Retinal pigment epithelial cell (primary cell): ENCODE measurements at regions not wholly inside any gene's neighbourhood (a gene's known extent, or its start where the extent isn't known, plus 50 kb on each side); places are given as distances from the start of the nearest gene placed in this dataset.

Experiments used
- DNase-seq: peaks from one replicate; pipeline ENCODE4 v3.0.0-alpha.2; 2010; ENCODE audit warnings: low read depth
- H3K4me3 ChIP-seq: 2 replicates; pipeline ENCODE4 v1.5.1; 2011; ENCODE audit warnings: mild to moderate bottlenecking, low read length, control low read depth, moderate library complexity
- TF ChIP-seq, protein P1 (sequence below): conservative IDR thresholded peaks from 2 replicates; pipeline ENCODE4 v1.5.1; 2011; ENCODE audit warnings: low read depth, low read length, control low read depth, inconsistent platforms

DNA sequence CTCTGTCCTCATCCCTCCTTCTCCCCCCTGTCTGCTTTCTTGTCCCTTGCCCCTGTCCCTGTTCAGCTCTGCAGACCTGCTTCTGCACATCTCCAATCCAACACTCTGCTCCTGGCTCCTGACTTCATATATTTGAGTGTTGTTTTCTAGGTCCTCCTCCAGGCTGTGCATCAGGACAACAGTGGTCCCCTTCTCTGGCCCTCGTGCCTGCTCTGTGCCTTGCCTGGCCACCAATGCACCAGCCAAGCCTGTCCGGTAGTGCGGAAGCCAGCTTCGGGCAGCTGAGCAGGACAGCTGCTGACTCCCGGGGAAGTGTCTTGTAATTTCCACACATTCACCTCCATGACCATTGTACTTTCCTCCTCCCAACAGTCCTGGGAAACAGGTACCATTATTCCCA lies 203.4 kb upstream of the RAB4A start:
- H3K4me3 ChIP-seq = no peak overlapping the region
- DNase-seq = no peak
- TF ChIP-seq, protein P1, sequence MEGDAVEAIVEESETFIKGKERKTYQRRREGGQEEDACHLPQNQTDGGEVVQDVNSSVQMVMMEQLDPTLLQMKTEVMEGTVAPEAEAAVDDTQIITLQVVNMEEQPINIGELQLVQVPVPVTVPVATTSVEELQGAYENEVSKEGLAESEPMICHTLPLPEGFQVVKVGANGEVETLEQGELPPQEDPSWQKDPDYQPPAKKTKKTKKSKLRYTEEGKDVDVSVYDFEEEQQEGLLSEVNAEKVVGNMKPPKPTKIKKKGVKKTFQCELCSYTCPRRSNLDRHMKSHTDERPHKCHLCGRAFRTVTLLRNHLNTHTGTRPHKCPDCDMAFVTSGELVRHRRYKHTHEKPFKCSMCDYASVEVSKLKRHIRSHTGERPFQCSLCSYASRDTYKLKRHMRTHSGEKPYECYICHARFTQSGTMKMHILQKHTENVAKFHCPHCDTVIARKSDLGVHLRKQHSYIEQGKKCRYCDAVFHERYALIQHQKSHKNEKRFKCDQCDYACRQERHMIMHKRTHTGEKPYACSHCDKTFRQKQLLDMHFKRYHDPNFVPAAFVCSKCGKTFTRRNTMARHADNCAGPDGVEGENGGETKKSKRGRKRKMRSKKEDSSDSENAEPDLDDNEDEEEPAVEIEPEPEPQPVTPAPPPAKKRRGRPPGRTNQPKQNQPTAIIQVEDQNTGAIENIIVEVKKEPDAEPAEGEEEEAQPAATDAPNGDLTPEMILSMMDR = no peak

DNA sequence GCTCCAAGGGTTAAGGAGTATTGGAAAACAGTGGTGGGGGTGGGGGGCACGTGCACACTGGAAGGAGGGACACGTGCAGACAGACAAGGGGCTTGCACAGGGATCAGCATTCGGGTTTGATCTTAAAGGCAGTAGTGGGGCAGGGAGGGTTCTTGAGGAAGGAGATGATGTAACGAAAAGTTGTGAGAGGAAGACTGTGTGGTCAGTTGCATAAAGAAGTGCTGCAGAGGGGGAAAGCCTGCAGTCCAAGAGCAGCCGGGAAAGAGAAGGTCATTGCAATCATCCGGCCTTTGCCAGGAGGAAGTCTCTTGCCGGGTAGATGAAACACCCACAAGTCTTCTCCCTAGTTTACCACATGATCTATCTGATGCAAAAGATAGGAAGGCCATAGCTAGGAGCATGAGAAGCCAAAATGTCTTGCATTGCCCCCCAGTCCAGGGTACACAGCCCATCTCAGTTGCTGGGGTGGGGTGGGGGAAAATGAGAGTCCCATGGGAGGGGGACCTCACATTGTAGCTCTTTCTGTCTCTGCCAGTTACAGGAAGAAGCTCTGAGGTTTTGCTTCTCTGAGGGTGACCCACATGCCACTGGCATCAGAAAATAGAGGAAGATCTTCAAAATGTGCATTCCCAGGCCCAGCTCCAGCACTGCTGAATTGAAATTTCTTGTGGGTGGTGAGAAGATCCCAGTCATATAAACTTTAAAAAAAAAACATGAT lies 202.5 kb upstream of the RAB4A start:
- TF ChIP-seq, protein P1 = no peak
- DNase-seq = no peak
- H3K4me3 ChIP-seq = no peak overlapping the region

DNA sequence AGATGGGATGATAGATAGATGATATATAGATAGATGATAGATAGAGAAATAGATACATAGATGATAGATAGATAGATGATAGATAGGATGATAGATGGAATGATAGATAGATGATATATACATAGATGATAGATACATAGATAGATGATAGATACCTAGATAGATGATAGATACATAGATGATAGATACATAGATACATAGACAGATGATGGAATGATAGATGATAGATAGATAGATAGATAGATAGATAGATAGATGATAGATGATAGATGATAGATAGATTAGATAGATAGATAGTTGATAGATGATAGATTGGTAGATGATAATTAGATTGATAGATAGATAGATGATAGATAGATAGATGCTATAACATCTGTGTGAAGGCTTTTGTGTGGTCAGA lies 201.7 kb upstream of the RAB4A start:
- DNase-seq = no peak
- H3K4me3 ChIP-seq = no peak overlapping the region
- TF ChIP-seq, protein P1 = no peak

DNA sequence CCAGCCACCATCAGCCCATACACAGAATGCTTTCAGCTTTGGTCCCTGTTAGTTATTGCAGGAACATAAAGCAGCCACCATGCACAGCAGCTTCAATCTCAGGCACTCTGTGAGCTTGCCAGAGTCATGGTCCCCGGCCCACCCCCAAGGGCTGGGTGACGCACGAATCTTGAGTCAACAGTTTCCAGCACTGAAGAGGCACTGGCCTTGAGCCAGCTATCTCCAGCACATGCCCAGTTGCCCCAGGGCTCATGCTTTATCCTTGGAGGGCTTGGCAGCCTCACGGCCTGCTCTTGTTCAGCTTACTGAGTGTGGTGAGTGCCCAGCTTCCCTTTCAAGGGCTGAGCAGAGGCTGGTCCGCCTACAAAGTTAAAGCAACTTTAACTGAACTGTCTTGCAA lies 200.7 kb upstream of the RAB4A start:
- peak; percentile 76 for DNase-seq
- H3K4me3 ChIP-seq = no peak overlapping the region
- TF ChIP-seq, protein P1 = no peak

DNA sequence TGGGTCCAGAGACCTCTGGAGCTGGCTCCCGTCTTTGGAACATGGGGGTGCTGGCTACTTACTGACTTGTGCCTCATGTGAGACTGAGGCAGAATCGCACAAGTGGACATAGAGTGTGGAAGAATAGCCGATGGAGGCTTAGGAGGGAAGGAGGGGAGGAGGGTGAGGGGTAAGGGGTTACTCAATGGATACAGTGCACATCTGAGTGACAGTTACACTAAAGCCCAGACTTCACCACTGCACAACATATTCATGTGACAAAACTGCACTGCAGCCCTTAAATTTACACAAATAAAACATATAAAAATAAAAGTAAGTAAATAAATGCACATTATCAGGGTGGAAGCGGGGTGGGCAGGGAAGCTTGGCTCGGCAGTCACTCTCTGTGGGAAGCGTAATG lies 197.7 kb upstream of the RAB4A start:
- H3K4me3 ChIP-seq = no peak overlapping the region
- DNase-seq = no peak
- TF ChIP-seq, protein P1 = no peak

DNA sequence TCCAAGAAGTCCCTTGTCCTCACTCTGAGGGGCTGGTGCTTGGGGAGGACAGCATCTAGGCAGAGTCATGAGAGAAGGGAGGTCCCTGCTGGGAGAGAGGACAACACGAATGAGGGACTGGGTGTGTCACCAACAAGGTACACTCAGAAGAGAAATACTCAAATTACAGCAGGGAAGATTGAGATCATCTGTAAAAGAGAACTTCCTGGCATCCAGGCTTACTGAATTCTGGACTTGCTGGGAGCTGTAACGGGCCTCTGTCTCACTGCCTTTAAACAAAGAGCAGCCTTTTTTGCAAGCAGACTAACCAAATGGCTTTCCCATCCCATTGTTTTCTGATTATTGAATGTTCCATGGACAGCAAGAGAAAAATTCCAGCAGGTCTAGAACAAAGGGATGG lies 195.7 kb upstream of the RAB4A start:
- no peak overlapping the region for H3K4me3 ChIP-seq
- TF ChIP-seq, protein P1 = no peak
- DNase-seq = no peak

DNA sequence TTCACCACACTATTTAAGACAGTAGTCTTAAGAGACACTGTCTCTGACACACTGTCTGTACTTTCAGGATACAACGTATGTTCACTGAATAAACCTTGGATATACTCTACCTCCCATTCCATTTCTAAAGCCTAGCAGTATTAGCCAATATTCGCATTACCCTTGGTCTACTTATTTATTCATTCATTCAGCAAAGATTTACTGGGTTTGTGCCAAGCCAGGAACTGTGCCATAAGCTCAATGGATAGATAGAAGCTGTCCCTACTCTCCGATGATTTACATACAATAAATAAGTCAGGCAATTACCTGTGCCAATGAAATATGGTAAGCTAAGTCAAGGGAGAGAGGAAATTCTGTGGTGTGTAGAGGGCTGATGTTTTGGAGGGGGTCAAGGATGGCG lies 195.2 kb upstream of the RAB4A start:
- TF ChIP-seq, protein P1 = no peak
- no peak overlapping the region for H3K4me3 ChIP-seq
- DNase-seq = no peak
